CD4-positive, alpha-beta T cell (primary cell): ENCODE measurements at regions not wholly inside any gene's neighbourhood (a gene's known extent, or its start where the extent isn't known, plus 50 kb on each side); places are given as distances from the start of the nearest gene placed in this dataset.

Experiments
- ATAC-seq: fragments of 200-7000 bp; cut with Tn5 transposase; one replicate; pipeline ENCODE4 v1.10.0; 2022; ENCODE audit warnings: mild to moderate bottlenecking; ENCODE audit not compliant: poor library complexity
- CTCF ChIA-PET: fragments of 350-600 bp; sonication (Branson Sonifier 250); formaldehyde crosslinking; loops from one replicate; lab custom pipeline; 2021; ENCODE audit warnings: antibody characterized with exemption, inconsistent platforms; lab: Charles Lee
- POLR2A ChIA-PET: fragments of 350-600 bp; sonication (Branson Sonifier 250); formaldehyde crosslinking; loops from one replicate; lab custom pipeline; 2021; ENCODE audit warnings: antibody characterized with exemption, inconsistent platforms; lab: Charles Lee
- DNase-seq, 14 experiments: peaks; one replicate each; pipeline ENCODE4 v3.0.0-alpha.2; 2013 to 2020; ENCODE audit warnings: mixed read lengths in 2 of 14
- H3K27ac ChIP-seq, 2 donors: one replicate each; pipeline versions ENCODE4 v1.5.1 to v1.7.0; 2013; ENCODE audit warnings: low read length in 2 of 2, low read depth in 1 of 2, mild to moderate bottlenecking in 1 of 2
- H3K27me3 ChIP-seq, 2 experiments: 1 replicate in 1 of 2; 2 replicates in 1 of 2; pipeline versions ENCODE4 v1.6.1 to v1.7.0; 2013; ENCODE audit warnings: low read length in 2 of 2, control low read depth in 1 of 2, mild to moderate bottlenecking in 1 of 2, moderate library complexity in 1 of 2; ENCODE audit not compliant: insufficient read depth in 2 of 2, control insufficient read depth in 1 of 2
- H3K36me3 ChIP-seq: one replicate; pipeline ENCODE4 v1.6.1; 2013; ENCODE audit warnings: low read length, control low read depth; ENCODE audit not compliant: insufficient read depth
- H3K4me1 ChIP-seq: one replicate; pipeline ENCODE4 v1.6.1; 2013; ENCODE audit warnings: low read length, control low read depth; ENCODE audit not compliant: insufficient read depth
- H3K4me3 ChIP-seq: one replicate; pipeline ENCODE4 v1.5.1; 2013; ENCODE audit warnings: mild to moderate bottlenecking, low read length, moderate library complexity
- H3K9me3 ChIP-seq, 2 experiments: 1 replicate in 1 of 2; 2 replicates in 1 of 2; pipeline versions ENCODE4 v1.6.1 to v1.7.0; 2013; ENCODE audit warnings: low read length in 2 of 2, mild to moderate bottlenecking in 2 of 2, control low read depth in 1 of 2, moderate library complexity in 1 of 2; ENCODE audit not compliant: control insufficient read depth in 1 of 2, insufficient read depth in 1 of 2
- H3K27ac Mint-ChIP-seq: one replicate; pipeline ENCODE4 v1.8.0; 2020; ENCODE audit warnings: mixed read lengths
- H3K27me3 Mint-ChIP-seq: one replicate; pipeline ENCODE4 v1.8.0; 2021; ENCODE audit warnings: mixed read lengths
- H3K36me3 Mint-ChIP-seq: one replicate; pipeline ENCODE4 v1.8.0; 2021; ENCODE audit warnings: low read depth, mixed read lengths
- H3K4me1 Mint-ChIP-seq: one replicate; pipeline ENCODE4 v1.8.0; 2021; ENCODE audit warnings: low read depth, mixed read lengths
- H3K4me3 Mint-ChIP-seq: one replicate; pipeline ENCODE4 v1.8.0; 2020; ENCODE audit warnings: mild to moderate bottlenecking, mixed read lengths
- H3K9me3 Mint-ChIP-seq: one replicate; pipeline ENCODE4 v1.8.0; 2020; ENCODE audit warnings: mixed read lengths
- intact Hi-C, 2 experiments: fragments of 100-400 bp; cut with DNase I in 1 of 2; cut with micrococcal nuclease in 1 of 2; formaldehyde crosslinking; loops; one replicate each; pipeline versions ENCODE4 v1.15.1 to v1.9.0; 2023 to 2025; cut with DNase I, micrococcal nuclease
- TF ChIP-seq, protein P1 (sequence below): fragments of 200-600 bp; IDR thresholded peaks from one replicate; pipeline ENCODE4 v1.8.0; 2022; ENCODE audit warnings: antibody characterized with exemption, mild to moderate bottlenecking

DNA sequence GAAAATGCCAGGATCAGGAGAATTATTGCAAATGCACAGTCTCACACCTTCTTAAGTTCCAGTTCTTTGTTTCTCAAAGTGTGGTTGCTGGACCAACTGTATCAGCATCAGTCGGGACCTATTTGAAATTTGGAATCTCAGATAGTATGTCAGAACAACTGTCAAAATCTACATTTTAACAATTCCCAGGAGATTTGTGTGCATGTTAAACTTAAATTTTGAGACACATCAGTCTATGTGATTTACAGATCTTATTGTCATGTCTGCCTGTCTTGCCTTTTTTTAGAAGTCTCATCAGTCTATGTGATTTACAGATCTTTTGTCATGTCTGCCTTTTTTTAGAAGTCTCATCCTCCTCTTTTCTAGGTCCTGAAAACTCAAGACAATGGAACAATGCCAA lies 243.6 kb upstream of the MEIS1 start:
- no peak overlapping the region for H3K27ac Mint-ChIP-seq

DNA sequence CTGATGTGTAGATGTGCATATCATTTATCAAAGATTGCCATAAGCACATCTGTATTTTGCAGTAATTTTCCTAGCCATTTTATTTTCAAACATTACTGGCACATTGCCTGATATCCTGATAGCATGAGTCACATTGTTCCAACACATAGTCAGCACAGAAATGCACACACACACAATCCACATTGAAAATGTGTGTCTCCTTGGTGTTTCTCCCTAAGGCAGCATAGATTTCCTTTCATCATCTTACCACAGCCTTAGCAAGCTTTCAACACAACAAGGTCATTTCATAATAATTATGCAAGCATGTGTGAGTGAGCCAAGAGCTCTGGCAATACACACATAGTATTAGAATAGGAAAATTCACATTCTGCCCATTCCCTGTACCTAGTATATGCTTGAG lies 245.4 kb upstream of the MEIS1 start:
- DNase-seq (no peak), ATAC-seq (no peak)
- Histone ChIP-seq H3K27ac (no peak overlapping the region), H3K27me3 (no peaks in the 10 kb centered on the region), H3K9me3 (no peaks in the 10 kb centered on the region), H3K4me3 (no peak overlapping the region), H3K36me3 (no peaks in the 10 kb centered on the region), H3K4me1 (no peaks in the 10 kb centered on the region)
- intact Hi-C loops = no loop called here
- TF ChIP-seq, protein P1, sequence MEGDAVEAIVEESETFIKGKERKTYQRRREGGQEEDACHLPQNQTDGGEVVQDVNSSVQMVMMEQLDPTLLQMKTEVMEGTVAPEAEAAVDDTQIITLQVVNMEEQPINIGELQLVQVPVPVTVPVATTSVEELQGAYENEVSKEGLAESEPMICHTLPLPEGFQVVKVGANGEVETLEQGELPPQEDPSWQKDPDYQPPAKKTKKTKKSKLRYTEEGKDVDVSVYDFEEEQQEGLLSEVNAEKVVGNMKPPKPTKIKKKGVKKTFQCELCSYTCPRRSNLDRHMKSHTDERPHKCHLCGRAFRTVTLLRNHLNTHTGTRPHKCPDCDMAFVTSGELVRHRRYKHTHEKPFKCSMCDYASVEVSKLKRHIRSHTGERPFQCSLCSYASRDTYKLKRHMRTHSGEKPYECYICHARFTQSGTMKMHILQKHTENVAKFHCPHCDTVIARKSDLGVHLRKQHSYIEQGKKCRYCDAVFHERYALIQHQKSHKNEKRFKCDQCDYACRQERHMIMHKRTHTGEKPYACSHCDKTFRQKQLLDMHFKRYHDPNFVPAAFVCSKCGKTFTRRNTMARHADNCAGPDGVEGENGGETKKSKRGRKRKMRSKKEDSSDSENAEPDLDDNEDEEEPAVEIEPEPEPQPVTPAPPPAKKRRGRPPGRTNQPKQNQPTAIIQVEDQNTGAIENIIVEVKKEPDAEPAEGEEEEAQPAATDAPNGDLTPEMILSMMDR = no peak
- Mint-ChIP-seq H3K36me3 (no peaks in the 10 kb centered on the region), H3K9me3 (no peaks in the 10 kb centered on the region), H3K4me3 (no peak overlapping the region), H3K4me1 (no peaks in the 10 kb centered on the region), H3K27me3 (no peaks in the 10 kb centered on the region), H3K27ac (no peak overlapping the region)
- CTCF ChIA-PET = no interaction called here
- POLR2A ChIA-PET = no interaction called here

More for the DNA sequence above, 243.6 kb upstream of the MEIS1 start:
- H3K27me3 ChIP-seq = no peaks in the 10 kb centered on the region
- Mint-ChIP-seq H3K36me3 (no peaks in the 10 kb centered on the region), H3K27me3 (no peaks in the 10 kb centered on the region), H3K4me1 (no peaks in the 10 kb centered on the region), H3K9me3 (no peaks in the 10 kb centered on the region), H3K4me3 (no peak overlapping the region)
- no peak overlapping the region for H3K4me3 ChIP-seq
- TF ChIP-seq, protein P1 = no peak
- POLR2A ChIA-PET = no interaction called here
- ATAC-seq = no peak
- H3K9me3 ChIP-seq = no peaks in the 10 kb centered on the region
- no peak overlapping the region for H3K27ac ChIP-seq
- intact Hi-C loops = no loop called here
- H3K4me1 ChIP-seq = no peaks in the 10 kb centered on the region
- CTCF ChIA-PET = no interaction called here
- DNase-seq = no peak
- no peaks in the 10 kb centered on the region for H3K36me3 ChIP-seq

DNA sequence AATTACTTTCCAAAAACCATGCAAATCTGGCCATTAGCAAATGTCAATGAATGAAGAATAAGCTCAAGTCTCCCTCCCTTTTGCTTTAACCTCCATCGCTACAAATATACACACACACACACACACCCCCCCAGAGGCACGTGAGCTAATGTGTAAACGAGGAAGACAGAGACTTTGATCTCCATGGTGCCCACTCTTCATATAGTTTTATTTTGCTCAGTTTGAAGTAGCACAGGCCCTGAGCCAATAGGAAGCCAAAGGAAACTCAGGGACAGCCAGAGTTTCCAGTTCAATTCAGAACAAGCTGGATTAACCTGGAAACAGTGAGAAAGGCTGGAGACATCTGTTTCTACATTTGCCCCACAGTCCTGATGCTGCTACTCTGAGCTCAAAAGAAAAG lies 248.4 kb upstream of the MEIS1 start:
- peaks cover 0 to 4% of the 10 kb centered on the region in 2 experiments for H3K9me3 ChIP-seq
- Mint-ChIP-seq H3K36me3 (no peaks in the 10 kb centered on the region), H3K27me3 (no peaks in the 10 kb centered on the region), H3K9me3 (peaks cover 3% of the 10 kb centered on the region), H3K4me1 (no peaks in the 10 kb centered on the region), H3K27ac (no peak overlapping the region), H3K4me3 (no peak overlapping the region)
- H3K36me3 ChIP-seq = no peaks in the 10 kb centered on the region
- H3K27me3 ChIP-seq = no peaks in the 10 kb centered on the region
- TF ChIP-seq, protein P1 = no peak
- no peak overlapping the region for H3K27ac ChIP-seq
- H3K4me3 ChIP-seq = no peak overlapping the region
- intact Hi-C loops = no loop called here
- H3K4me1 ChIP-seq = no peaks in the 10 kb centered on the region
- no peak for DNase-seq
- no peak for ATAC-seq
- POLR2A ChIA-PET = interaction anchor here (0.6 kb wide), 1 partner anchor 1560 kb away, joined by 3 read pairs; no protein-coding TSS in a partner anchor
- CTCF ChIA-PET = no interaction called here
